H1 (cell line): ENCODE measurements at regions not wholly inside any gene's neighbourhood (a gene's known extent, or its start where the extent isn't known, plus 50 kb on each side); places are given as distances from the start of the nearest gene placed in this dataset.

ENCODE experiments used
- EZH2 ChIP-seq: fragments of 200-600 bp; sonication (generic); IDR thresholded peaks from 2 replicates; pipeline ENCODE4 v1.7.1; 2012; ENCODE audit warnings: low read depth, mild to moderate bottlenecking, moderate library complexity, low read length, inconsistent platforms; ENCODE audit not compliant: severe bottlenecking
- FOSL1 ChIP-seq: IDR thresholded peaks from 2 replicates; pipeline ENCODE4 v1.6.1; 2011; ENCODE audit warnings: mild to moderate bottlenecking, low read depth, low read length, moderate library complexity; ENCODE audit not compliant: insufficient read depth
- KDM5A ChIP-seq: fragments of 200-600 bp; IDR thresholded peaks from 2 replicates; pipeline ENCODE4 v1.7.1; 2012; ENCODE audit warnings: mild to moderate bottlenecking, low read length, inconsistent platforms, mixed read lengths
- POLR2A ChIP-seq, 2 experiments: IDR thresholded peaks; 1 replicate in 1 of 2; 2 replicates in 1 of 2; pipeline ENCODE4 v1.6.1; 2011; ENCODE audit warnings: low read depth in 2 of 2, low read length in 2 of 2, mild to moderate bottlenecking in 2 of 2; ENCODE audit errors: control extremely low read depth in 1 of 2
- SIN3A ChIP-seq, 2 experiments: IDR thresholded peaks in 1 of 2; conservative IDR thresholded peaks in 1 of 2; 2 replicates each; pipeline ENCODE4 v1.6.1; 2011 to 2012; ENCODE audit warnings: low read length in 2 of 2, improper control_type of control experiment in 1 of 2, low read depth in 1 of 2, mild to moderate bottlenecking in 1 of 2
- TAF1 ChIP-seq: IDR thresholded peaks from 2 replicates; pipeline ENCODE4 v1.6.1; 2011; ENCODE audit warnings: mild to moderate bottlenecking, low read depth, low read length
- TCF12 ChIP-seq: IDR thresholded peaks from 2 replicates; pipeline ENCODE4 v1.6.1; 2011; ENCODE audit warnings: low read depth, mild to moderate bottlenecking, low read length
- TF ChIP-seq, protein P1 (sequence below): IDR thresholded peaks from 2 replicates; pipeline ENCODE4 v1.6.1; 2012; ENCODE audit warnings: inconsistent platforms
- TF ChIP-seq, protein P2 (sequence below), 3 experiments: IDR thresholded peaks; 1 replicate in 2 of 3; 2 replicates in 1 of 3; pipeline versions ENCODE4 v1.5.1 to v1.6.1; 2011; ENCODE audit warnings: low read length in 3 of 3, mild to moderate bottlenecking in 3 of 3, inconsistent platforms in 2 of 3, low read depth in 1 of 3, moderate library complexity in 1 of 3; ENCODE audit not compliant: insufficient read depth in 1 of 3; ENCODE audit errors: control extremely low read depth in 1 of 3

- TF ChIP-seq, protein P1, sequence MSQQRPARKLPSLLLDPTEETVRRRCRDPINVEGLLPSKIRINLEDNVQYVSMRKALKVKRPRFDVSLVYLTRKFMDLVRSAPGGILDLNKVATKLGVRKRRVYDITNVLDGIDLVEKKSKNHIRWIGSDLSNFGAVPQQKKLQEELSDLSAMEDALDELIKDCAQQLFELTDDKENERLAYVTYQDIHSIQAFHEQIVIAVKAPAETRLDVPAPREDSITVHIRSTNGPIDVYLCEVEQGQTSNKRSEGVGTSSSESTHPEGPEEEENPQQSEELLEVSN, result no peak
- TF ChIP-seq KDM5A (no peak), SIN3A (conservative IDR thresholded peaks at IDR 0.05 in 1 of 2, IDR thresholded peaks at IDR 0.05 in 1 of 2; ENCODE audit: low read depth in 1 of 2, low read length in 2 of 2) (no peak), FOSL1 (no peak), TCF12 (no peak), TAF1 (no peak), POLR2A (IDR thresholded peaks at IDR 0.05; ENCODE audit: control extremely low read depth in 1 of 2, low read depth in 2 of 2, low read length in 2 of 2) (no peak), EZH2 (no peak)
- TF ChIP-seq, protein P2, sequence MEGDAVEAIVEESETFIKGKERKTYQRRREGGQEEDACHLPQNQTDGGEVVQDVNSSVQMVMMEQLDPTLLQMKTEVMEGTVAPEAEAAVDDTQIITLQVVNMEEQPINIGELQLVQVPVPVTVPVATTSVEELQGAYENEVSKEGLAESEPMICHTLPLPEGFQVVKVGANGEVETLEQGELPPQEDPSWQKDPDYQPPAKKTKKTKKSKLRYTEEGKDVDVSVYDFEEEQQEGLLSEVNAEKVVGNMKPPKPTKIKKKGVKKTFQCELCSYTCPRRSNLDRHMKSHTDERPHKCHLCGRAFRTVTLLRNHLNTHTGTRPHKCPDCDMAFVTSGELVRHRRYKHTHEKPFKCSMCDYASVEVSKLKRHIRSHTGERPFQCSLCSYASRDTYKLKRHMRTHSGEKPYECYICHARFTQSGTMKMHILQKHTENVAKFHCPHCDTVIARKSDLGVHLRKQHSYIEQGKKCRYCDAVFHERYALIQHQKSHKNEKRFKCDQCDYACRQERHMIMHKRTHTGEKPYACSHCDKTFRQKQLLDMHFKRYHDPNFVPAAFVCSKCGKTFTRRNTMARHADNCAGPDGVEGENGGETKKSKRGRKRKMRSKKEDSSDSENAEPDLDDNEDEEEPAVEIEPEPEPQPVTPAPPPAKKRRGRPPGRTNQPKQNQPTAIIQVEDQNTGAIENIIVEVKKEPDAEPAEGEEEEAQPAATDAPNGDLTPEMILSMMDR (IDR thresholded peaks at IDR 0.05; ENCODE audit: control extremely low read depth in 1 of 3, insufficient read depth in 1 of 3, low read depth in 1 of 3, low read length in 3 of 3), result no peak
Observed at GRCh38 chr9:75672478-75672877, 218.0 kb upstream of the PCSK5 start.
